Loucy (cell line): ENCODE measurements at regions not wholly inside any gene's neighbourhood (a gene's known extent, or its start where the extent isn't known, plus 50 kb on each side); places are given as distances from the start of the nearest gene placed in this dataset.

Experiments
- H2AFZ ChIP-seq: fragments of 200-600 bp; sonication (generic); 2 replicates; pipeline ENCODE4 v1.6.0; 2016; ENCODE audit warnings: antibody characterized with exemption, mild to moderate bottlenecking, low read length, moderate library complexity
- H3F3A ChIP-seq: fragments of 200-600 bp; 2 replicates; pipeline ENCODE4 v1.6.0; 2016; ENCODE audit warnings: antibody characterized with exemption, low read depth, mild to moderate bottlenecking
- H3K27me3 ChIP-seq: fragments of 200-600 bp; sonication (generic); 2 replicates; pipeline ENCODE4 v1.6.1; 2014; ENCODE audit warnings: low read length, mild to moderate bottlenecking; ENCODE audit not compliant: insufficient read depth, poor library complexity, severe bottlenecking
- H3K36me3 ChIP-seq: fragments of 200-600 bp; sonication (generic); 2 replicates; pipeline ENCODE4 v1.6.1; 2016; ENCODE audit warnings: low read length; ENCODE audit not compliant: insufficient read depth
- H3K4me1 ChIP-seq: fragments of 200-600 bp; sonication (generic); 2 replicates; pipeline ENCODE4 v1.5.1; 2014; ENCODE audit warnings: low read length, mild to moderate bottlenecking; ENCODE audit not compliant: insufficient read depth, poor library complexity, severe bottlenecking
- H3K4me2 ChIP-seq: fragments of 200-600 bp; sonication (generic); 2 replicates; pipeline ENCODE4 v1.6.0; 2014; ENCODE audit warnings: antibody characterized with exemption, low read length, low read depth, mild to moderate bottlenecking; ENCODE audit not compliant: poor library complexity, severe bottlenecking
- H3K4me3 ChIP-seq: fragments of 200-600 bp; sonication (generic); 2 replicates; pipeline ENCODE4 v1.5.1; 2014; ENCODE audit warnings: low read length, mild to moderate bottlenecking, mixed read lengths; ENCODE audit not compliant: poor library complexity, severe bottlenecking
- H3K79me2 ChIP-seq: fragments of 200-600 bp; sonication (generic); 2 replicates; pipeline ENCODE4 v1.6.1; 2014; ENCODE audit warnings: low read length; ENCODE audit not compliant: insufficient read depth
- H3K9ac ChIP-seq: fragments of 200-600 bp; sonication (generic); 2 replicates; pipeline ENCODE4 v1.6.0; 2014; ENCODE audit warnings: mild to moderate bottlenecking, low read depth, low read length, moderate library complexity; ENCODE audit not compliant: poor library complexity, severe bottlenecking
- H3K9me2 ChIP-seq: fragments of 200-600 bp; sonication (generic); replicated peaks from 2 replicates; pipeline ENCODE4 v1.6.1; 2016; ENCODE audit warnings: low read depth, low read length, mixed read lengths
- H3K9me3 ChIP-seq: fragments of 200-600 bp; sonication (generic); 2 replicates; pipeline ENCODE4 v1.6.1; 2014; ENCODE audit warnings: mild to moderate bottlenecking, antibody characterized with exemption, low read length, low read depth; ENCODE audit not compliant: insufficient read depth
- H4K20me1 ChIP-seq: fragments of 200-600 bp; sonication (generic); 2 replicates; pipeline ENCODE4 v1.6.0; 2014; ENCODE audit warnings: antibody characterized with exemption, low read length, mild to moderate bottlenecking; ENCODE audit not compliant: insufficient read depth, poor library complexity, severe bottlenecking
- EZH2phosphoT487 ChIP-seq: fragments of 200-600 bp; IDR thresholded peaks from 2 replicates; pipeline ENCODE4 v1.6.1; 2018; ENCODE audit warnings: antibody characterized with exemption, mild to moderate bottlenecking, moderate library complexity, borderline replicate concordance
- TF ChIP-seq, protein P1 (sequence below): fragments of 200-600 bp; sonication (generic); conservative IDR thresholded peaks from 2 replicates; pipeline ENCODE4 v1.5.1; 2014; ENCODE audit warnings: mild to moderate bottlenecking, antibody characterized with exemption, low read length

DNA sequence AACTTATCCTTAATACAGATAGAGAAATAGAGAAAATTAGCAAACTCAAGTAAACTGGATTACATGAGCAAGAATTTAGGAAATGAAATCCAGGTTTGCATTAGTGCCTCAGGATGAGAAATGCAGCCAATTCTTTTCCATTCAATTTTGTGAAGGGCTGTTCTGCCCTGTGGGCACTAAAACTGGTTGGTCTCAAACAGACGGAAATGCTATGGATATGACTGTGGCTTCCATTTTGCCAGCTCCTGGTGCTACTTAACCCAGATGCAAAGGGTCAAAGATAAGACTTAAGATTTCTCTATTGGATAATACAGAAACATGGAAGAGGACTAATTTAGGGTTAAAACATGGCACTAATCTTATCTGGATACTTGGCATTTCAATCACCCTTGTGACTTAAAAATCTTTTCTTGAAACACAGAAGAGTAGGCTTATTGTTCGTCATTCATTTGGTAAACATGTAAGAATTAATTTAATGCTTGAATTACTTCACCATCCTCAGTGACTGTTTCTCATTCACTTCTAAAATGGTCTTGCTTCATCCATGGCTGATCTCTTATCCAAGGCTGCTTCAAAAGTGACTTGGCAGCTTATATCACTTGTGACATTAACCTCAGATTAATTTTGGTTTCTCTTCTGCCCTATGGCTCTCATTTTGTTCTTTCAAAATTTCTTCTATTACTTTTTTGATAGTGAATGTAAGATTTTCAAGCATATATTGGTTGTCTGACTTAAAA is 1008.7 kb downstream of the GLUD2 start:
- H3K27me3 ChIP-seq, result no peaks in the 10 kb centered on the region
- TF ChIP-seq, protein P1, sequence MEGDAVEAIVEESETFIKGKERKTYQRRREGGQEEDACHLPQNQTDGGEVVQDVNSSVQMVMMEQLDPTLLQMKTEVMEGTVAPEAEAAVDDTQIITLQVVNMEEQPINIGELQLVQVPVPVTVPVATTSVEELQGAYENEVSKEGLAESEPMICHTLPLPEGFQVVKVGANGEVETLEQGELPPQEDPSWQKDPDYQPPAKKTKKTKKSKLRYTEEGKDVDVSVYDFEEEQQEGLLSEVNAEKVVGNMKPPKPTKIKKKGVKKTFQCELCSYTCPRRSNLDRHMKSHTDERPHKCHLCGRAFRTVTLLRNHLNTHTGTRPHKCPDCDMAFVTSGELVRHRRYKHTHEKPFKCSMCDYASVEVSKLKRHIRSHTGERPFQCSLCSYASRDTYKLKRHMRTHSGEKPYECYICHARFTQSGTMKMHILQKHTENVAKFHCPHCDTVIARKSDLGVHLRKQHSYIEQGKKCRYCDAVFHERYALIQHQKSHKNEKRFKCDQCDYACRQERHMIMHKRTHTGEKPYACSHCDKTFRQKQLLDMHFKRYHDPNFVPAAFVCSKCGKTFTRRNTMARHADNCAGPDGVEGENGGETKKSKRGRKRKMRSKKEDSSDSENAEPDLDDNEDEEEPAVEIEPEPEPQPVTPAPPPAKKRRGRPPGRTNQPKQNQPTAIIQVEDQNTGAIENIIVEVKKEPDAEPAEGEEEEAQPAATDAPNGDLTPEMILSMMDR, result no peak
- TF ChIP-seq EZH2phosphoT487, result no peak
- H4K20me1 ChIP-seq, result no peaks in the 10 kb centered on the region

DNA sequence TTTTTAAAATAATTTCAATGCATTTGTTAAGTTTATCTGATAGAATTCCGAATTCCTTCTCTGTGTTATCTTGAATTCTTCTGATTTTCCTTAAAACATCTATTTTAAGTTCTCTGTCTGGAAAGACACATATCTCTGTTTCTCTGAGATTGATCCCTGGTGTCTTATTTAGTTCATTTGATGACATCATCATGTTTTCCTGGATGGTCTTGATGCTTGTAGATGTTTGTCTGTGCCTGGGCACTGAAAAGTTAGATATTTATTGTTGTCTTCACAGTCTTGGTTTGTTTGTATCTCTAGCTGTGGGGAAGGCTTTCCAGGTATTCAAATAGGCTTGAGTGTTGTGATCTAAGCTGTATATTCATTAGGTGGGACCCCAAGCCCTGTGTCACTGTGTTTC is 1028.8 kb downstream of the GLUD2 start:
- Histone ChIP-seq H3K9me3 (no peaks in the 10 kb centered on the region), H3K4me2 (no peak overlapping the region), H3K79me2 (no peaks in the 10 kb centered on the region), H3K9me2 (no peaks in the 10 kb centered on the region), H2AFZ (no peak overlapping the region), H3K4me1 (no peaks in the 10 kb centered on the region), H3K27me3 (no peaks in the 10 kb centered on the region), H3K9ac (no peak overlapping the region), H3K4me3 (no peak overlapping the region), H3F3A (no peaks in the 10 kb centered on the region), H3K36me3 (no peaks in the 10 kb centered on the region), H4K20me1 (no peaks in the 10 kb centered on the region)
- TF ChIP-seq, protein P1, result no peak
- no peak for TF ChIP-seq EZH2phosphoT487

More for the DNA sequence above, 1008.7 kb downstream of the GLUD2 start:
- Histone ChIP-seq H3F3A (no peaks in the 10 kb centered on the region), H3K9me3 (no peaks in the 10 kb centered on the region), H3K79me2 (no peaks in the 10 kb centered on the region), H3K36me3 (no peaks in the 10 kb centered on the region), H3K4me1 (no peaks in the 10 kb centered on the region), H2AFZ (no peak overlapping the region), H3K9me2 (no peaks in the 10 kb centered on the region), H3K4me3 (no peak overlapping the region), H3K4me2 (no peak overlapping the region), H3K9ac (no peak overlapping the region)

DNA sequence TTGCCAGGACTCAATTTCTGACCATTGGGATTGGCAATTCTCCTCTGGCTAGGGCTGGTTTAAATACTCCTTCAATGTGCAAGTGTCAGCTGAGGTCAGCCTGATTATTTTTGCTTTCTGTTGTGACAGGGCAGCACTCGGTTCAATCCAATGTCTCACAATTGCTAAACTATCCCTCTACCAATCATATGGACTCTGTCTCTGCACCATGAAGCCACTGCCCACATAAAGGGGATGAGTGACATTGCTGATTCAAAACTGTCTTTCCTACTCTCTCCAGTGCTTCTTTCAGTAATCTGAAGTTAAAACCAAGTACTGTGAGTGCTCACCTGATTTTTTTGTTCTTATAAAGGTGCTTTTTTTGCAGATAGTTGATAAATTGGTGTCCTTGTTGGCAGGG is 1030.7 kb downstream of the GLUD2 start:
- Histone ChIP-seq H3K9me2 (no peaks in the 10 kb centered on the region), H3K79me2 (no peaks in the 10 kb centered on the region), H2AFZ (no peak overlapping the region), H3K9ac (no peak overlapping the region), H3K4me2 (no peak overlapping the region), H3K4me1 (no peaks in the 10 kb centered on the region), H3K36me3 (no peaks in the 10 kb centered on the region), H3K9me3 (no peaks in the 10 kb centered on the region), H4K20me1 (no peaks in the 10 kb centered on the region), H3K4me3 (no peak overlapping the region), H3F3A (no peaks in the 10 kb centered on the region), H3K27me3 (no peaks in the 10 kb centered on the region)
- no peak for TF ChIP-seq EZH2phosphoT487
- TF ChIP-seq, protein P1, result no peak
